NCI-H1694 (cell line): ENCODE measurements at regions not wholly inside any gene's neighbourhood (a gene's known extent, or its start where the extent isn't known, plus 50 kb on each side); places are given as distances from the start of the nearest gene placed in this dataset.
A peak's percentile ranks its signal among the peaks of the same experiment; 100 is the strongest.

Source experiments
- DNase-seq: peaks from one replicate; lab custom pipeline; 2025; lab: John Stamatoyannopoulos, UW

DNA sequence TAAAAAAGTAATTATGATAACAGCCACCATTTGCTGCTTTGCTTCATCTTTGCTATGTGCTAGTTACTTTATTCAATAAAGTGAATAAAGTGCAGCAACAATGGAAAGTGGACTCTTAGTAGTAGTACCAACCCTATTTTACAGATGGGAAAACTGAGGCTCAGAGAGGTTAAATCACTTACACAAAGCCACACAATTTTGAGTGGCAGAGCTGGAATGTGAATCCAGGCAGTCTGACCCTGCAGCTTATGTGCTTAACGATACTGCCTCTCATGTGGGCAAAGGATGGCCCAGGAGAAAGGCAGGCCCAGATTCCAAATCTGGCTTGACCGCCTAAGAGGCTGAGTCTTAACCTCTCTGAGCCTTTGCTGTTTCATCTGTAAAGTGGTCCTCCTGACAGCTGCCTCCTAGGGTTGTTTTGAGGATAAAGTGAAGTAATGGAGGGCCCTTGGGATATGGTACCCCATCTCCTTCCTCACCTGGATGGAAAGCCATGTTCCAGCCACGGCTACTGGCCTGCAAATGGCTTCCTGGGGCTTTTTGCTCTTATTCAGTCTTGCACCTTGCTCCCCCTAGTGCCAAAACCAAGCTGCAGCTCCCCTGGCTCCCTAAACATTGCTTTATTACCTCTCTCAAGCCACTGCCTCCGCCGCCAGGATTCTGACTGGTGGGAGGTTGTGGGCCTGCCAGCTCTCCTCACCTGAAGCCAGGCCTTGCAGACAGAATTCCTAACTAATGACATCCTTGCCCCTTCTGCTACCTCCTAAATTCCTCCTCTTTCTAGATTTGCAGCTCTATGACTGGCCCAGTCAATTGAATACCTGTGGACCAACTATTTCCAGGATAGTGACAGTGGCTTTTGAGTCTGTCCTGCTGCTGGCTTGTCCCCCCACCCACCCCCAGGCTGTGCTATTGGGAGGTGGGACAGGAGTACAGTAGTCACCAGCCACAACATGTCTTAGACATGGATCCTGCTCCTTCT lies 283.3 kb upstream of the PWP1 start:
- DNase-seq: peak; percentile 44

DNA sequence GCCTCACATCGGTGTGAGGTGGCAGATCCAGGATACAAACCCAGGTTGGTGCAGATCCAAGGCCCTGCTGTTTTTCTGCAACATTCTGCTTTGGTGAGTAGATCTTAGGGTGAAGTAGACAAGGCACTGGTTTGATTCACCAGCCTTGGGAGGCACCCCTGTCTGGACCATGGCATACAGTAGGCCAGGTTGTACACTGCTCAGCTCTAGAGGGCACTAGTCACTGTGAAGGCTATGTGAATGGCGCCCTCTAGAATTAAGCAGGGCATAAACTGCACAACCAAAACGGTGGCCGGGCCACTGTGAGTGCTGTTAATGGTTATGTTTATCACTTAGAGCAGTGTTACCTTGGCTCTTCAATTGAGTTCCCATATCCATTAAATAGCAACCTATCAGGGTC lies 280.6 kb upstream of the PWP1 start:
- peak; percentile 14 for DNase-seq

DNA sequence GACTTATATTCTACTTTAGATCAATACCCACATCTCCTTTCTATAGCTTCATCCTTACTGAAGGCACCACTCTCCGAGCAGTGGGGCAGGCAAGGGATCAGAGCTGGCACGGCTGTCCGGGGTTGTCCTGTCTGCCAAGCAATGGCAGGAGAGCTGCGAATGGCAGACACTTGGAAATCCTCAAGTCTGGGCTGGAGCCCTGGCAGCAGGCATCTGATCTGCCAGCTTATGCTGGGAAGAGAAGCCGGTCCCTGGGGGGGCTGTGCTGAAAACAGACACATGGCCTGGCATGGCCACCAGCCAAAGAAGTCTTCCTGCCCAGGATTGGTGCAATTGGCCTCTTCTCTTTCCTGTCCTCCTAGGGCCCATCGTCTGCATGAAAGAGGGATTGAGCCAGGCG lies 280.2 kb upstream of the PWP1 start:
- DNase-seq: peak; percentile 81

DNA sequence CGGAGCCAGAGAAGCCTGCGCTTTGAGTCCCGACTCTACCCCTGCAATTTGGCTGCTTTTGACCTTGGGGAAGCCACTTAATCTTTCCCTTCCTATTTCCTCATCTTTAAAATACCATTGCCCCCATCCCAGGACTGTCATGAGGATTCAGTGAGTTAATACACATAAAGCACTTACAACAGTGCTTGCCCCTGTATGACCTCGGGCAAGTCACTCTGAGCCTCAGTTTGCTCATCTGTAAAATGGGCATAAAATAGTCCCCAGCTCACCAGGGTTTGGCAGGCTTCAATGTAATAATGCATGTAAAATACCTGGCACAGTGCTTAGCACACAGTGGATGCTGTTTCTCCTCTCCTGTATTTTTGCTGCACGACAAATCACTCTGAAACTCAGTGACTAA lies 278.7 kb upstream of the PWP1 start:
- no peak for DNase-seq

DNA sequence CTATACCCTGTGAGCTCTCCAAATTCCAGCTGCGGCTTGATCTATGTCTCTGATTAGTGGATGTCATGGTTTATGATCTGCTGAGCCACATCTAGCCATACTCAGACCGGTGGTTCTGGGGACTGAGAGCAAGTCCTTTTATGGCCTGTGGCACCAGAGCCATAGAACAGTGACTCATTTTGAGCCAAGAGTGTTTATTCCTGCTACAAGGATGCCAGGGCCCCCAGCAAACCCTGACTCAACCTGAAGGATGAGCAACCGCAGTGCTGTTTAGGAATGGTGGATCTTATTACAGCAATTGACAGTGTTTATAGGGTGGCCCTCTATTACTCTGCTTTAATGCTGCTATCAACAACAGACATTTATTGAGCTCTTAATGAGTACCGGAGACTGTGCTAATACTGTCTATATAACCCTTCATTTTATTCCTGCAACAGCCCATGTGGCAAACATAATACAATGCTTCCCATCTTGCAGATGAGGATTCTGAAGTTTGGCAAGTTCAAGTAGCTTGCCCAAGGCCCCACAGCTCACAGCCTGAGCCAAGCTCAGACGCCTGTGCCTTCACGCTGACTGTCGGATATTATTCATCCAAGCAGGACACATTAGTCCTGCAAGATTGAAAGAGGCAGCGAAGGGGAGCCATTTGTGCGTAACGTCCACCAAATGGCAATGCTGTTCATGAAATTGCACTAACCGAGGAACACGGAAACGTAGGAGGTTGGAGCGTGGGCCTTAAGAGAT lies 273.6 kb upstream of the PWP1 start:
- no peak for DNase-seq

DNA sequence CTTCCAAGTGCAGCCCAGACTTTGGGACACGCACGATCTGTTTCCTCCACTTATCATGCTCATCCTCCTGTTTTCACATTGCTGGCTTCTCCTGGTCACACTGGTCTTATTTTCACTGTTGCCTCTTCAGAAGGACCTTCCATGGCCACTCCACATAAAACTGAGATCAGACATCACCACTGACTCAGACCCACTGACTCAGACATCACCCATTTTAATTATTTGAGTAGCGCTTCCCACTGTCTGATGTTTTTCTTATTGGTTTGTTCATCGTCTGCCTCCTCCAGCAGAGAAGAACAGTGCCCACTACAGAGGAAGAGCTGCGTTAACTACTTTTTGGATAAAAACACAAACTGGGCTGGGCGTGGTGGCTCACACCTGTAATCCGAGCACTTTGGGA lies 270.5 kb upstream of the PWP1 start:
- no peak for DNase-seq

DNA sequence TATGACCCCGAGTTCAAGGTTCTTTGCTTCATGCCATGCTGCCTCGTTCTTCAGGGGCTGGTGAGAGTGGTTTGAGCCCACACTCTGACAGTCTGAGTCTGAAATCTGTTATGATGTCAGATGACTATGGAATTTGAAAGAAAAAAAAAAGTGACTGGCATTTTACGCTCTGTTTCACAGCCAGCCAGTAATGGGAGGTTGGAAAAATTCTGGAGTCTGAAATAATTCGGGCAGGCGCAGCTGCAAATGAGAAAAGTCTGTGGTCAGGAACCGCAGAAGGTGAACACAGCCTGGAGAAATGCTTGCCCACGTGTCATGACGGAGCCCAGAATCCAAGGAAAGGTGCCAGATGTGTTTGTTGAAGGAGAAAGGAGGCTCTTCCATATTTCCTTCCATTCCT lies 269.8 kb upstream of the PWP1 start:
- DNase-seq: no peak

DNA sequence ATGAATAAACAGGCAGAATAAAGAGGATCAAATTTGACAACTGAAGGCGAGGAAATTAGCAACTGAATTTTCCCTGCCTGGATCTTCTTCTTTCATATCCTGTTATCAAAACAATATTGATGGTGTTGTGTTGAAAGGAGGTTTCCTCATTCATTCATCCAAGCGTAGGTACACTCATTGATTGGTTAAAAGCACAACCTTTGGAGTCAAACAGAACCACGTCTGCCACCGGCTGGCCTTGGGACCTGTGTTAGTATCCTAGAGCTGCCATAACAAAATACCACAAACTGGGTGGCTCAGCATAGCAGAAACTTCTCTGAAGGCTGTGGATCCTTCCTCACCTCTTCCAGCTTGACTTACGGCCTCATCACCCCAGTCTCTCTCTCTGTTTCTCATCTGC lies 268.6 kb upstream of the PWP1 start:
- no peak for DNase-seq

DNA sequence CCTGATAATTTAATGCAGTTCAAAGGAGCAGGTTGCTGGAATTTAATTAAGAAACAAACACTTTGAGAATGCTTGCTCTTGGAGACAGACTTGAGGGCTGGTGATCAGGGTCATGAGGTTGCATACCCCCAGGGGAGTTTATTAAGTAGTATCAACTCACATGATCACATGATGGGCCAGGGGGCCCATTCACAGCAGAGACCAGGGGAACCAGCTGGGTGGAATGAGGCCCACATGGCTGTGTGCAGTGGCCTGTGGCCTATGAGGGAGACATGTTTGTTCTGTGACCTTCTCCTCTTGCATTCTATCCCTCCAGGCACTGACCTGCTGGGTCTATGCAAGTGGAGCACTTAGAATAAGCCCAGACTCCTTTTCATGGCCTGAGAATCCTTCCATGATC lies 266.6 kb upstream of the PWP1 start:
- DNase-seq: no peak

DNA sequence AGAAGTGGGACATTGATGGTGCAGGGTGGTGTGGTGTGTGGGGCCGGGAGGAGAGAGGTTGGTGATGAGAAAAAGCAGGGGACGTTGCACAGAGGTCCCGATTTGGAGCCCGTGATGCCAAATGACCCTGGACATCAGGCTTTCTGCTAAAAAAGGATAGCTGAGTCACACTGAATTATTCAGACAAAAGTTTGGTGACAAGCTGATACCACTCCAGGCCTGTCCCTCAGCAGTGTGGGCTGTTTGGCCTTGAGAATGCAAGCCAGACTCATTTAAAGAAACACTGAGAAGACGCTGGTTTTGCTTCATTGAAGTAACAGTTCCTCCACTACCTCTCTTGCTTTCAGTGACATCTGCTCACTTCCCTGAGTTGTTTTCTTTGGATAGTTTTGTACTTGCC lies 262.1 kb upstream of the PWP1 start:
- DNase-seq: no peak

DNA sequence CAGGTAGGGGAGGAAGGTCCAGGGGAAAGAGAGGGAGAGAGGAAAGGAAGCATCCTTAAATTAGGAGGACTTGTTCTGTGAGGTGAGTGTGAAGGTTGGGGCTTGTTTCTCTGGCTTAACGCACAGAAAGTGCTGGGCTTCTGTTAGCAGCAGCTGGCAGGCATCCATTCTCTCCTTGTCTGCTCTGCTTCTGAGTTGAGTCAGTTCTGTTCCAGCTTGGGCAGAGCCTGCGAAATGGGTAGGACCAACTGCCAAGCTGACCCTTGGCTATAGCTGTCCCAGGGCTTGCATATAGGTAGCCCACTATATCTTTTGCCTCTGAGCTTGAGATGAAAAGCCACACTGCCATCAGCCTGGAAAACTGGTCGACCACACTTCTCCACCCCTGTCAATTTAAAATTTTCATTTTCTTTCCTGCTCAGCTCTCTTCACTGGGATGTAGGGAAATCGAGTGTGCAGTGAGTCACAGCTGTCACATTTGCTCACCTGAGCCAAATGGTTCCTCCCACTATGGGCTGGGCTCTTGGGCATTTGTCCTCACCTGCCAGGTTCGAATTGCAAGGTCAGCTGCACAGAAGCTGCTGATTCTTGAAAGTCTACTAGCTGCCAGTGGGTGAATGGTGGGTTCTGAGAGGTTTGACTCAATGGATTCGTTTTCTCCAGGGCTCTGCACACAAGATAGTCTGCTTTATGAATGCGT lies 256.4 kb upstream of the PWP1 start:
- no peak for DNase-seq

DNA sequence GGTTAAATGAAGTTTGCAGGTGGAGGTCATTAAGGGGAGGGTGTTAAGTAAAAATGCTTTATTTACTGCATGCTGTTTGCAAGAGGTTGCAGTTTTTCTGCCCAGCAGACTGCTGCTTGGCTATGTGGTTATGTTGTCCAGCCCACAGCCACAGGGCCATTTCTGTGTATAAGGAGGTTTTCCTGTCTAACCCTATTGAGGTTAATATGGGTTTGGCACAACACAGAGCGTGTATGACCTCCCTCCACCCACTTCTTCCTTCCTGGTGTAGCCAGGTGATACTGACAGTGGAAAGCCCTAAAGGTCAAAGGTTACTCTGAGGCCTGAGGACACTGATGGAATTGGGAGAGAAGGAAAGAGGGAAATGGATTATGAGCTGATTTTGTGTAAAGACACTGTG lies 253.7 kb upstream of the PWP1 start:
- no peak for DNase-seq

DNA sequence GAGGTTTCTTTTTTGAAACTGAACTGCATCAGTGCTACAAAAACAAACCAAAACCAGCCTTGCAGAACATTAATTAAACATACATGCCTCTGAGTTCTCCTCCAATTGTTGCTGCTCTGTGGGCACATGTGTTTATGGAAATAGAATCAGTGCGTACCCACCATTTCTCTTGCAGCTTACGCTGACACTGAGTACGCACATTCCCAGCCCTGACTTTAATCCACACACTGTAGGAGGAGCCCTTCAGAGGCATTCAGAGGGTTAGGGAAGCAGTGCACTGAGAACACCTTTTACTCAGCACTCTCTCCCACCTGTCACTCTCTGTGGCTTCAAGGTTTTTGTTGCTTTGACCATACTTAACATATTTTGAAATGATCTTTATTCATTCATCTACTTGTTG lies 250.5 kb upstream of the PWP1 start:
- no peak for DNase-seq

DNA sequence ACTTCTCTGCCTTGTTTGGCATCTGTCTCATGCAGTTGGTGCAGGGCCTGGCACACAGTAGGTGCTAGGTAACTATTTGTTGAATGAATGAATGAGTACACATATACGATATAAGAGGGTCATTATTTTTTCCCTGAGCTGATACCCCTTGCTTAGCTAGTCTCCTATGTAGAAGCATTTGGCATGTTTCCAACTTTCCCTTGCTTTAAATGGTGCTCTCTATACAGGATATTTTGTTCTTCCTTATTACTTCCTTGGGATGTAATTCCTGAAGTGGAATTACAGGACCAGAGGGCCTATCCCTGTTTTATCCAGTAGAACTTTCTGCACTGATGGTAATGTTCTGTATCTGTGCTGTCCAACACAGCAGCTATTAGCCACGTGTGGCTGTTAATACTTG lies 250.1 kb upstream of the PWP1 start:
- no peak for DNase-seq

DNA sequence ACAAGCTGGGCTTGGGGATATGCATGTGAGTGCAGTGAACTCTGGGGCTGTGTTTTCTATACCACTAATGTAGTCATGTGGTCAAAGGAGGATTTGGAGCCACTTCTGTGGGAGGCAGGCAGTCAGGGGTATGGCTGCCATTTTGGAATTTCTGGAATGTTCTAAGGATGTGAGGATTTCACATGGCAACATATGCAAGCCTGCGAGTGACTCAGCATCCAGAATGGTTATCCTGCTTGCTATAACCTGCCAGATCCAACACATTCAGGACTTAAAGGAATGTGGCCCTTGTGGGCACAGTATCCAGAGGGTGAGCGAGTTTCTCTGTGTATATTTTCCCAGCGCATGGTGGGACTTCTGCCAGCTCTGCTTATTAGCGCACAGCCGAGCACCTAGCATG lies 249.2 kb upstream of the PWP1 start:
- no peak for DNase-seq

DNA sequence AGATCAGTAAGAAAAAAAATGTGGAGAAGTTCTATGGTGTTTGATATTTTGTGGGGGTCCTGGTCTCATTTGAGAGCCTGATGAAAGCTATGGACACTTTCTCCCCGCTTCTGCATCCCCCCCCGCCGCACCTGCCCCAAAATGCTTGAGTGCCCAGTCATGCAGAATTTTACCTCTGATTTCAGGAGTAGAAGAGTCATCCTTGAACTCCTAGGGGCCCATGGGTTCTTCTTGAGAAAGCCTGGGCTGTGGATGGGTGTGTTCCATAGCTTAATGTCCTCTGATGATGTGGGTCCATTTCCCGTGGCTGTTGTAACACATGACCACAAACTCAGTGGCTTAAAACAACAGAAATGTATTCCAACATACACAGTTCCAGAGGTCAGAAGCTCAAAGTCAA lies 248.8 kb upstream of the PWP1 start:
- no peak for DNase-seq

DNA sequence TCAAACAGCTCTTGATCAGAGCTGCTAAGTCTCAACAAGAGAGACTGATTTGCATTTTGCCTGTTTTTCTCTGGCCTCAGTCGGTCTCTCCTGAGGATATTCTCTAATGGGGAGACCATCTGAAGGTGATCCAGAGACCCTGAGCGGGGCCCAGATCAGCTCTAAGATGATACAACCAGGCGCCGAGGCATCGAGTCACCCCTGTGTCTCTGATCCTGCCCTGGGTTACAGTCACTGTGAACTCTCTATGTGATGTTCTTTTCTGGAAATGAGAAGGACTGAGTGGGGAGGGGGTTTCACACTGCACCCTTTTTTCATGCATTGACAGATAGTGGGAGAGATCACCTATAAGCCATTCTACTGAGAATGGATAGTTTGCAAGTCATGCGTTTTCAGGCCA lies 247.6 kb upstream of the PWP1 start:
- no peak for DNase-seq

DNA sequence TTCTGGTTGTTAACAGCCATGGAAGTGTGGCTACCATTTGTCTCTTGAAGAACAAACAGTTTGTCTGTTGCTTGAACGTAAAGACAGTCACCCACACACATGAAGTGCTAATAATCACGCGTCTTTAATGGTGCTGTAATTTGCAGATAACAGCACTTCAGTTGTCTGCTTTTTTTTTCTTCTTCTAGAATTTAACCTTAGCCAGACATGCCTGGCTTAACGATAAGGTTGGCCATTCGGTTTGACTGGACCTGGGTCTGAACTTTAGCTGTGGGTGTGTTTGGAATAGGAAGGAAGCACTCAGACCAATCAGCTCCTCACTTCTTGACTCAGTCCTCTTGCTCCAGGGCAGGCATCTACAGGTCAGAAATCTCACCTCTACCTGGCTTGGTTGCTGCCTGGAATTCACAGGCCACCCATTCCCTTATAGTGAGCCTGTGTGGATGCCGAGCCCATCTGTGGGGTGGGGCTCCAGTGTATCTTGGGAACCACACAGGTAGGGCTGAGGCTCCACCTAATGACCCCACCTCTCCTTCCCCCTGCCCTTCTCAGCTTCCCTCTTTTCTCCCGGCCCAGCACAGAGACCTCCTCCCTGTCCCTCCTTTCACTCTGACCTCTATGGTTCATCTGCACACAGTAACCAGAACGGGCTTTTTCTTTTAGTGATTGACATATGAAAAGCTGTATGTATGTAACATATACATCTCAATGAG lies 246.4 kb upstream of the PWP1 start:
- DNase-seq: no peak

DNA sequence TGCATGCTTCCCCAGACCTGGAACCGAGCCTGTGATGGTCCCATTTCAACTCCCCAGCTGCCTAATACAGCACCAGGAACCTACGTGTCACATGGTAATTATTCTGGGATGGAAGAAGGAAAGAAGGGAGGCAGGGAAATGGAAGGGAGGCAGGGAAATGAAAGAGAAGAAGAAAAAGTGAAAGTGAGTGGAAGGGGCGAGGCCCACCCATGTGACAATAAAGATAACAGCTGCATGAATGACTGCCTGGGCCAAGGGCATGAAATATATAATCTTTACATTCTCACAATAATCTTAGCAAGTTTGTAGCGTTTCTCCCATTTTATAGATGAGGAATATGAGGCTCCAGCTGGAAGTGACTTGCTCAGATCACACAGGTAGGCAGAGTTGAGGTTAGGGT lies 245.0 kb upstream of the PWP1 start:
- DNase-seq: no peak

DNA sequence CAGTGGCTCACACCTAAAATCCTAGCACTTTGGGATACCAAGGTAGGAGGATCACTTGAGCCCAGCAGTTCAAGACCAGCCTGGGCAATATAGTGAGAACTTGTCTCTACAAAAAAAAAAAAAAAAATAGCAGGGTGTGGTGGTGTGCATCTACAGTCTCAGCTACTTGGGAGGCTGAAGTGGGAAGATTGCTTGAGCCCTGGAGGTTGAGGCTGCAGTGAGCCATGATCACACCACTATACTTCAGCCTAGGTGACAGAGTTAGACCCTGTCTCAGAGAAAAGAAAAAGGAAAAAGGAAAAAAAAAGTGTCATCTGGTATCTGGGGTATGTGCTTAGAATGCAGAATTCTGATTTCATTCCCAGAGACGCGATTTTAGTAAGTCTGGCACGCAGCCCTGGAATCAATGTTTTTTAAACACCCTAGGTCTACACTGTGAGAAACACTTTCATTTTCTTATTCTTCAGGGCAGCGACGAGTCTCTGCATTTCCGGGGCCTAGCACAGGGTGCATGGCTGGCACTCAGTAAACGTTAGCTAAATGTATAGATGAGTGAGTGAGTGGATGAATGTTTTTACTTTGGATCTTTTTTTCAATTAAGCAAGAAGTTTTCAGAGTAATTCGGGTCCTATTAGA lies 243.8 kb upstream of the PWP1 start:
- DNase-seq: no peak

DNA sequence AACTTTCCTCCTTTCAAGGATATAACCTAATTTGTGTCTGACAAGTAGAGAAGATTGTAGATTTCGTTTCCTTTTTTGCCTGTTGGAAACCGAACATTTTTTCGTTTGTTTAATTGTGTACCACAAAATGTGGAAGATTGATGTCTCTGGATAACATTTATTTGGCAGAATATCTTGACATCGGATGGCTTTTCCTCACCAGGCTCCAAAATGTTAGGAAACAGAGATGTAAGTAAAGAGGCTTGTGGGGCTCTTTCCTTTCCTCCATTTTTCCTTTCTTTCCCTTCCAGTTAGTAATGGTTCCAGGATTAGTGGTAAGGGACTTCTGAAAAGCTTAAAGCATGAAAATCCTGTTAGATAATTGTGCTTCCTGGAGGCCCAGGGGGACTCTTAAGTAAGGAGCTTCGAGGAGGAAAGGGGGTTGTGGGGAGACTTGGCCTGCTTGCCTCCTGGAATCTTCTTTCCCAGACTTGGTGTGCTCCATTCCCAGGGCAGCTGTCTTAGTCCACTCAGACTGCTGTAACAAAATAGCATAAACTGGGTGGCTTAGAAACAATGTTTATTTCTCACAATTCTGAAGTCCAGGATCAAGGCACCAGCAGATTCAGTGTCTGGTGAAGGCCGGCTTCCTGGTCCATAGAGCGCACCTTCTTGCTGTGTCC lies 243.1 kb upstream of the PWP1 start:
- DNase-seq: no peak
